DOHH2 (cell line): ENCODE measurements at regions not wholly inside any gene's neighbourhood (a gene's known extent, or its start where the extent isn't known, plus 50 kb on each side); places are given as distances from the start of the nearest gene placed in this dataset.

Source experiments
- H3F3A ChIP-seq: fragments of 200-600 bp; sonication (generic), shearing (Covaris generic); 2 replicates; pipeline ENCODE4 v1.6.0; 2016; ENCODE audit warnings: antibody characterized with exemption, mild to moderate bottlenecking; ENCODE audit not compliant: control insufficient read depth, insufficient read depth
- H3K27ac ChIP-seq: fragments of 200-600 bp; sonication (generic); 2 replicates; pipeline ENCODE4 v1.5.1; 2014; ENCODE audit warnings: low read depth, mild to moderate bottlenecking, low read length, moderate library complexity
- H3K27me3 ChIP-seq: fragments of 200-600 bp; sonication (generic); 2 replicates; pipeline ENCODE4 v1.6.1; 2014; ENCODE audit warnings: mild to moderate bottlenecking, low read length, mixed read lengths; ENCODE audit not compliant: control insufficient read depth
- H3K36me3 ChIP-seq: fragments of 200-600 bp; sonication (generic); 2 replicates; pipeline ENCODE4 v1.6.1; 2014; ENCODE audit warnings: mild to moderate bottlenecking, low read length, moderate library complexity, mixed read lengths; ENCODE audit not compliant: control insufficient read depth
- H3K4me1 ChIP-seq: fragments of 200-600 bp; sonication (generic); 2 replicates; pipeline ENCODE4 v1.6.1; 2014; ENCODE audit warnings: mild to moderate bottlenecking, low read length, mixed read lengths; ENCODE audit not compliant: control insufficient read depth
- H3K4me2 ChIP-seq: fragments of 200-600 bp; sonication (generic); 2 replicates; pipeline ENCODE4 v1.6.0; 2014; ENCODE audit warnings: mild to moderate bottlenecking, low read length, moderate library complexity
- H3K4me3 ChIP-seq: fragments of 200-600 bp; sonication (generic); 2 replicates; pipeline ENCODE4 v1.5.1; 2014; ENCODE audit warnings: mild to moderate bottlenecking, low read length, mixed read lengths
- H3K79me2 ChIP-seq: fragments of 200-600 bp; sonication (generic); 2 replicates; pipeline ENCODE4 v1.6.1; 2014; ENCODE audit warnings: mild to moderate bottlenecking, low read length, mixed read lengths; ENCODE audit not compliant: control insufficient read depth
- H3K9me2 ChIP-seq: fragments of 200-600 bp; sonication (generic); replicated peaks from 2 replicates; pipeline ENCODE4 v1.6.1; 2014; ENCODE audit warnings: mild to moderate bottlenecking, low read length, mixed read lengths; ENCODE audit not compliant: control insufficient read depth
- H3K9me3 ChIP-seq: fragments of 200-600 bp; sonication (generic); 2 replicates; pipeline ENCODE4 v1.6.1; 2014; ENCODE audit warnings: antibody characterized with exemption, low read length, mixed read lengths; ENCODE audit not compliant: control insufficient read depth, insufficient read depth
- H4K20me1 ChIP-seq: fragments of 200-600 bp; sonication (generic); 2 replicates; pipeline ENCODE4 v1.6.0; 2014; ENCODE audit warnings: low read depth, mild to moderate bottlenecking, antibody characterized with exemption, low read length, moderate library complexity; ENCODE audit not compliant: control insufficient read depth, insufficient read depth
- EZH2phosphoT487 ChIP-seq: fragments of 200-600 bp; sonication (generic); IDR thresholded peaks from 2 replicates; pipeline ENCODE4 v1.6.1; 2017; ENCODE audit warnings: borderline replicate concordance, mild to moderate bottlenecking, antibody characterized with exemption, low read length, moderate library complexity, mixed read lengths
- TF ChIP-seq, protein P1 (sequence below): fragments of 200-600 bp; sonication (generic); IDR thresholded peaks from one replicate; pipeline ENCODE4 v1.5.1; 2014; ENCODE audit warnings: antibody characterized with exemption, mild to moderate bottlenecking, low read depth, low read length; ENCODE audit not compliant: poor library complexity, severe bottlenecking

DNA sequence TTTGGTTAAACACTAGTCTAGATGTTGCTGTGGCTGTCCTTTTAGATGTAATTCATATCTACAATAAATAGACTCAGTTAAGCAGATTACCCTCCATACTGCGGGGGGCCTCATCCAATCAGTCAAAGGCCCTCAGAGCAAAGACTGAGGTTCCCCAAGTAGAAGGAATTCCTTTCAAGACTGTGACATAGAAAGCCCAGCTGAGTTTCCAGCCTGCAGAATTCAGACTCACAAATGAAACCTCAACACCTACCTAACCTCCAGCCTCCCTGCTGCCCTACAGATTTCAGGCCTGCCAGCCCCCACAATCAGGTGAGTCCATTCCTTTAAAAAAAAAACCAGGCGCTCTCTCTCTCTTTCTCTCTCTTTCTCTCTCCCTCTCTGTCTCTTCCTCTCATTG lies 73.6 kb upstream of the NSMCE3 start:
- no peaks in the 10 kb centered on the region for H3K9me3 ChIP-seq
- no peak overlapping the region for H3K4me2 ChIP-seq
- H3K9me2 ChIP-seq: no peaks in the 10 kb centered on the region
- H4K20me1 ChIP-seq: no peaks in the 10 kb centered on the region
- H3K79me2 ChIP-seq: no peaks in the 10 kb centered on the region
- TF ChIP-seq, protein P1, sequence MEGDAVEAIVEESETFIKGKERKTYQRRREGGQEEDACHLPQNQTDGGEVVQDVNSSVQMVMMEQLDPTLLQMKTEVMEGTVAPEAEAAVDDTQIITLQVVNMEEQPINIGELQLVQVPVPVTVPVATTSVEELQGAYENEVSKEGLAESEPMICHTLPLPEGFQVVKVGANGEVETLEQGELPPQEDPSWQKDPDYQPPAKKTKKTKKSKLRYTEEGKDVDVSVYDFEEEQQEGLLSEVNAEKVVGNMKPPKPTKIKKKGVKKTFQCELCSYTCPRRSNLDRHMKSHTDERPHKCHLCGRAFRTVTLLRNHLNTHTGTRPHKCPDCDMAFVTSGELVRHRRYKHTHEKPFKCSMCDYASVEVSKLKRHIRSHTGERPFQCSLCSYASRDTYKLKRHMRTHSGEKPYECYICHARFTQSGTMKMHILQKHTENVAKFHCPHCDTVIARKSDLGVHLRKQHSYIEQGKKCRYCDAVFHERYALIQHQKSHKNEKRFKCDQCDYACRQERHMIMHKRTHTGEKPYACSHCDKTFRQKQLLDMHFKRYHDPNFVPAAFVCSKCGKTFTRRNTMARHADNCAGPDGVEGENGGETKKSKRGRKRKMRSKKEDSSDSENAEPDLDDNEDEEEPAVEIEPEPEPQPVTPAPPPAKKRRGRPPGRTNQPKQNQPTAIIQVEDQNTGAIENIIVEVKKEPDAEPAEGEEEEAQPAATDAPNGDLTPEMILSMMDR: no peak
- TF ChIP-seq EZH2phosphoT487: no peak
- no peak overlapping the region for H3K27ac ChIP-seq
- H3F3A ChIP-seq: no peaks in the 10 kb centered on the region
- H3K4me1 ChIP-seq: no peaks in the 10 kb centered on the region
- no peaks in the 10 kb centered on the region for H3K27me3 ChIP-seq
- H3K4me3 ChIP-seq: no peak overlapping the region
- H3K36me3 ChIP-seq: no peaks in the 10 kb centered on the region

DNA sequence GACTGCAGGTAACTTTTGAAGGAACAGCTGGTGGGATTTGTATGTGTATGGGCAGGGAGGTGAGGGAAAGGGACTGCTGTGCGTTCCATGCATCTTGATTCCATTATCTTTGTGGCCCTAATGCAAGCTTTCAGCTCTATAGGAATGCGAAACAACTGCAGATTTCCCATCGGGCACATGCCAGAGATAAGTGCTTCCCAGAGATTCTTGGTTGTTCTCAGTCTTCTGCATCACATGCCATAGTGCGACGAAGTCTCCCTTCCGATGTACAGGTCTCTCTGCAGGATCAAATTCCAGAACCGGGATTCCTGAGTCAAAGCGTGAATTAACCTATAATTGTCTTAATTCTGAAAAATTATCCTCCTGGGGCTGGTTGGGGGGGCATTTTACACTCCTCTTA lies 72.6 kb upstream of the NSMCE3 start:
- H3K4me1 ChIP-seq: no peaks in the 10 kb centered on the region
- H3K27ac ChIP-seq: no peak overlapping the region
- H3K27me3 ChIP-seq: no peaks in the 10 kb centered on the region
- no peak overlapping the region for H3K4me3 ChIP-seq
- H3K4me2 ChIP-seq: no peak overlapping the region
- H4K20me1 ChIP-seq: no peaks in the 10 kb centered on the region
- no peaks in the 10 kb centered on the region for H3K9me2 ChIP-seq
- H3K79me2 ChIP-seq: no peaks in the 10 kb centered on the region
- TF ChIP-seq, protein P1: no peak
- TF ChIP-seq EZH2phosphoT487: no peak
- H3K9me3 ChIP-seq: no peaks in the 10 kb centered on the region
- H3K36me3 ChIP-seq: no peaks in the 10 kb centered on the region
- H3F3A ChIP-seq: no peaks in the 10 kb centered on the region

DNA sequence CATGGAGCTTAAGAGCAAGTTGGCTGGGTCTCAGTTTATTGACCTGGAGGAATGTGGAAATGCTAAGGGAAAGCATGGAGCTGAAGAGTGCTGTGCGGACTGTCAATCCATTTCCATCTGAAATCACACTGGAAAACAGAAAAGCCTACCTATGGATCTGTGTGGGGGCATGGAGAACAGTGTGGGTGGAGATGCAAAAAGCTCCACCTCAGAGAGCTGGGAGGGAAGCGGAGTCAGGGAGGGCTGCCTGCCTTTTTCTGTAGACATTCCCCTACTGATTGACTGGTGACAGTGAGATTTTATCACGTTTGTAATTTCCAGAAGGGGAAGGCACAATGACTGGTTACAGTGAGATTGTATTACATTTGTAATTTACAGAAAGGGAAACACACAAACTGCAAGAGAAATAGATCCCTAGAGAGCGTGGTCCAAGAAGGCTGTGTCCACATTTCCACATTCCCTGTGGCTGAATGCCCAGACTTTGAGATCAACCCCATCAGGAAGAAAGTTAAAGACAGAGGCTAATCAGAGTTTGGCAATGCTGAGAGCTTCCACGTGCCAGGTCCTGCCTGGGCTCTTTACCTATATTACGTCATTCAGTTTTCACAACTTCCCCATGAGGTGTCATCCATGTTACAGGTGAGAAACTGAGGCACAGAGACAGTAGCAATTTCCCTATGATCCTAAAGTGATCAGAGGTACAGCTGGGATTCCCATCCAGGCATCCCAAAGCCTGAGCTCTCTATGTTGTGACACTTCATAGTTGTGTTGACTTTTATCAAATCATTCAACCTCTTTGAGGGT lies 67.7 kb upstream of the NSMCE3 start:
- Histone ChIP-seq H3K79me2 (no peaks in the 10 kb centered on the region), H3F3A (no peaks in the 10 kb centered on the region), H4K20me1 (no peaks in the 10 kb centered on the region), H3K9me3 (no peaks in the 10 kb centered on the region), H3K4me3 (no peak overlapping the region), H3K4me2 (no peak overlapping the region), H3K9me2 (no peaks in the 10 kb centered on the region), H3K36me3 (no peaks in the 10 kb centered on the region), H3K27ac (no peak overlapping the region), H3K4me1 (no peaks in the 10 kb centered on the region), H3K27me3 (no peaks in the 10 kb centered on the region)
- TF ChIP-seq EZH2phosphoT487: no peak
- TF ChIP-seq, protein P1: no peak
